Vagina (tissue), 2 donors: ENCODE measurements at regions not wholly inside any gene's neighbourhood (a gene's known extent, or its start where the extent isn't known, plus 50 kb on each side); places are given as distances from the start of the nearest gene placed in this dataset.

Source experiments
- POLR2A ChIP-seq, 2 donors: fragments of 450-650 bp; IDR thresholded peaks; one replicate each; pipeline ENCODE4 v1.6.1; 2017; ENCODE audit warnings: antibody characterized with exemption in 2 of 2, mild to moderate bottlenecking in 2 of 2, moderate library complexity in 2 of 2
- POLR2AphosphoS5 ChIP-seq, 2 donors: sonication (generic); formaldehyde crosslinking; IDR thresholded peaks; one replicate each; pipeline ENCODE4 v1.9.0; 2017; ENCODE audit warnings: antibody characterized with exemption in 2 of 2, mild to moderate bottlenecking in 2 of 2, low read depth in 1 of 2; ENCODE audit not compliant: insufficient read depth in 1 of 2
- TF ChIP-seq, protein P1 (sequence below), 3 experiments: fragments of 450-650 bp in 2 of 3; fragments of 200-600 bp in 1 of 3; sonication (generic) in 1 of 3; IDR thresholded peaks; one replicate each; pipeline ENCODE4 v1.5.1; 2017 to 2019; ENCODE audit warnings: antibody characterized with exemption in 3 of 3, mild to moderate bottlenecking in 2 of 3, moderate library complexity in 2 of 3

GRCh38 chr11:37442576-37442975, 844.5 kb upstream of the RAG2 start:
- TF ChIP-seq, protein P1, sequence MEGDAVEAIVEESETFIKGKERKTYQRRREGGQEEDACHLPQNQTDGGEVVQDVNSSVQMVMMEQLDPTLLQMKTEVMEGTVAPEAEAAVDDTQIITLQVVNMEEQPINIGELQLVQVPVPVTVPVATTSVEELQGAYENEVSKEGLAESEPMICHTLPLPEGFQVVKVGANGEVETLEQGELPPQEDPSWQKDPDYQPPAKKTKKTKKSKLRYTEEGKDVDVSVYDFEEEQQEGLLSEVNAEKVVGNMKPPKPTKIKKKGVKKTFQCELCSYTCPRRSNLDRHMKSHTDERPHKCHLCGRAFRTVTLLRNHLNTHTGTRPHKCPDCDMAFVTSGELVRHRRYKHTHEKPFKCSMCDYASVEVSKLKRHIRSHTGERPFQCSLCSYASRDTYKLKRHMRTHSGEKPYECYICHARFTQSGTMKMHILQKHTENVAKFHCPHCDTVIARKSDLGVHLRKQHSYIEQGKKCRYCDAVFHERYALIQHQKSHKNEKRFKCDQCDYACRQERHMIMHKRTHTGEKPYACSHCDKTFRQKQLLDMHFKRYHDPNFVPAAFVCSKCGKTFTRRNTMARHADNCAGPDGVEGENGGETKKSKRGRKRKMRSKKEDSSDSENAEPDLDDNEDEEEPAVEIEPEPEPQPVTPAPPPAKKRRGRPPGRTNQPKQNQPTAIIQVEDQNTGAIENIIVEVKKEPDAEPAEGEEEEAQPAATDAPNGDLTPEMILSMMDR (IDR thresholded peaks at IDR 0.05): no peak
- TF ChIP-seq POLR2AphosphoS5 (IDR thresholded peaks at IDR 0.05; ENCODE audit: insufficient read depth in 1 of 2, low read depth in 1 of 2) (no peak), POLR2A (IDR thresholded peaks at IDR 0.05) (no peak)
